ENCODE measurements at regions not wholly inside any gene's neighbourhood (a gene's known extent, or its start where the extent isn't known, plus 50 kb on each side); places are given as distances from the start of the nearest gene placed in this dataset.

DNA sequence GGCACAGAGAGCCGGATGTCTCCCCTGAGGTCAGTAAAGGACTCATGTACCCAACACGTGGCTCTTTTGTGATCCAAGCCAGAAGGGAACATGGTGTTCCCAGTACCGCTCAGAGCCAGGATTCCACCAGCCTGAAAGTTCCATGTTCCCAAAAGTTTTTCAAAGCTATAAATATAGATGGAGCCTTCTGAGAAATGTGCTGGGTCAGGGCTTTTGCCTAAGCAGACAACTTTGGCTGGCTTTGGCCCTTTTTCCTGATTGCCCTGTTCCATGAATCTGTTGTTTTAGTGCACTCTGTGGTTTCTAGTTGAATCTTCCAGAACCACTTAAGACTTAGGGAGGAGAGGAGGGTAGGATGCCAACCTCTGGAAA, 128.5 kb upstream of the HS3ST2 start:
- Histone ChIP-seq H3K27ac (no peak overlapping the region), H3K36me3 (no peaks in the 10 kb centered on the region), H3K9ac (ENCODE audit: low read depth in 2 of 2, low read length in 2 of 2) (no peak overlapping the region), H3K27me3 (no peaks in the 10 kb centered on the region), H3K4me3 (no peak overlapping the region), H3K4me1 (no peaks in the 10 kb centered on the region), H3K9me3 (no peaks in the 10 kb centered on the region)
- TF ChIP-seq, protein P1, sequence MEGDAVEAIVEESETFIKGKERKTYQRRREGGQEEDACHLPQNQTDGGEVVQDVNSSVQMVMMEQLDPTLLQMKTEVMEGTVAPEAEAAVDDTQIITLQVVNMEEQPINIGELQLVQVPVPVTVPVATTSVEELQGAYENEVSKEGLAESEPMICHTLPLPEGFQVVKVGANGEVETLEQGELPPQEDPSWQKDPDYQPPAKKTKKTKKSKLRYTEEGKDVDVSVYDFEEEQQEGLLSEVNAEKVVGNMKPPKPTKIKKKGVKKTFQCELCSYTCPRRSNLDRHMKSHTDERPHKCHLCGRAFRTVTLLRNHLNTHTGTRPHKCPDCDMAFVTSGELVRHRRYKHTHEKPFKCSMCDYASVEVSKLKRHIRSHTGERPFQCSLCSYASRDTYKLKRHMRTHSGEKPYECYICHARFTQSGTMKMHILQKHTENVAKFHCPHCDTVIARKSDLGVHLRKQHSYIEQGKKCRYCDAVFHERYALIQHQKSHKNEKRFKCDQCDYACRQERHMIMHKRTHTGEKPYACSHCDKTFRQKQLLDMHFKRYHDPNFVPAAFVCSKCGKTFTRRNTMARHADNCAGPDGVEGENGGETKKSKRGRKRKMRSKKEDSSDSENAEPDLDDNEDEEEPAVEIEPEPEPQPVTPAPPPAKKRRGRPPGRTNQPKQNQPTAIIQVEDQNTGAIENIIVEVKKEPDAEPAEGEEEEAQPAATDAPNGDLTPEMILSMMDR (IDR thresholded peaks at IDR 0.05) = no peak
- DNase-seq = peak; percentile 27
- intact Hi-C loops (cut with DNase I) = no loop called here

DNA sequence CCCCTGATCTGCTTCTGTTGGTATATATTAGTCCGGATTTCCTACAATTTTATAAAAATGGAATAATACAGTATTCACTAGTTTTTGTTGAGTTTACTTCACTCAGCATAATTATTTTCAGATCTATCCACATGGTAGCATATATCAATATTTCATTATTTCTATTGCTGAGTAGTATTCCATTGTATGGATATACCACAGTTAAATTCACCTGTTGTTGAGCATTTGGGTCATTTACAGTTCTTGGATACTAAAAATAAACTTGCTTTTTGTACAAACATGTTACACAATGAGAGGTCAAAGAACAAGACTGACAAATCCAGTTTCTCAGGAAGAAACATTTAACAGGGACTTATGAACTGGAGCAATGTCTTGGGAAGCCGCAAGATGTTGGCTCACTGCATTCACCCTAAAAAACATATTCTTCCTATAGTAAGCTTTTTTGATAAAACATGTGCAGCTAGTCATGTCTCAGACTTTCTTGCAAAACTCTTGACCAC, 126.9 kb upstream of the HS3ST2 start:
- Histone ChIP-seq H3K4me3 (no peak overlapping the region), H3K9ac (ENCODE audit: low read depth in 2 of 2, low read length in 2 of 2) (no peak overlapping the region), H3K9me3 (no peaks in the 10 kb centered on the region), H3K36me3 (no peaks in the 10 kb centered on the region), H3K4me1 (no peaks in the 10 kb centered on the region), H3K27ac (no peak overlapping the region), H3K27me3 (no peaks in the 10 kb centered on the region)
- no peak for DNase-seq
- TF ChIP-seq, protein P1 (IDR thresholded peaks at IDR 0.05) = no peak
- intact Hi-C loops (cut with DNase I) = no loop called here

DNA sequence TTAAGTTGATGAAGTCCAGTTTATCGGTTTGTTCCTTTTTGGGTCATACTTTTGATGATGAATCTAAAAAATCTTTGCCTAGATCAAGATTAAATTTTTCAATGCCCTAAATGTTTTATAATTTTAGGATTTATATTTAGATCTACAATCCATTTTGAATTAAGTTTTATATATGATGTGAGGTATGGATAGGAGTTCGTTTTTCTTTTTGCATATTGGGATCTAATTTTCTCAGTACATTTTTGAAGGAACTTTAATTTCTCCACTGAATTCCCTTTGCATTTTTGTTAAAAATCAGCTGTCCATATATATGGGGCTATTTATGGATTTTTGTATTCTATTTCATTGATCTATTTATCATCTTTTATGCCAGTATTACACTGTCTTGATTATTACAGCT, 125.5 kb upstream of the HS3ST2 start:
- no peaks in the 10 kb centered on the region for H3K9me3 ChIP-seq
- no peak overlapping the region for H3K27ac ChIP-seq
- no peaks in the 10 kb centered on the region for H3K27me3 ChIP-seq
- intact Hi-C loops (cut with DNase I) = no loop called here
- H3K36me3 ChIP-seq = no peaks in the 10 kb centered on the region
- H3K9ac ChIP-seq (ENCODE audit: low read depth in 2 of 2, low read length in 2 of 2) = no peak overlapping the region
- H3K4me1 ChIP-seq = no peaks in the 10 kb centered on the region
- TF ChIP-seq, protein P1 (IDR thresholded peaks at IDR 0.05) = no peak
- no peak overlapping the region for H3K4me3 ChIP-seq
- DNase-seq = no peak

DNA sequence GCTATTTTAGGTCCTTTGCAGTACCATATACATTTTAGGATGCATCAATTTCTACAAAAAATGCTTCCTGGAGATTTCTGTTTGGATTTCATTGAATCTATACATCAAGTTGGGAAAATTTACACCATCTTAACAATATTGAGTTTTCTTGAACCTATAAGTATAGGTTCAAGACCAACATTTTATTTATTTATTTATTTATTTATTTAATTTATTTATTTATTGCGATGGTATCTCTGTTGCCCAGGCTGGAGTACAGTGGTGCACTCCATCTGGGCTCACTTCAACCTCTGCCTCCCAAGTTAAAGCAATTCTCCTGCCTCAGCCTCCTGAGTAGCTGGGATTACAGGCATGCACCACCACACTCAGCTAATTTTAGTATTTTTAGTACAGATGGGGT, 125.0 kb upstream of the HS3ST2 start:
- TF ChIP-seq, protein P1 (IDR thresholded peaks at IDR 0.05) = no peak
- intact Hi-C loops (cut with DNase I) = no loop called here

DNA sequence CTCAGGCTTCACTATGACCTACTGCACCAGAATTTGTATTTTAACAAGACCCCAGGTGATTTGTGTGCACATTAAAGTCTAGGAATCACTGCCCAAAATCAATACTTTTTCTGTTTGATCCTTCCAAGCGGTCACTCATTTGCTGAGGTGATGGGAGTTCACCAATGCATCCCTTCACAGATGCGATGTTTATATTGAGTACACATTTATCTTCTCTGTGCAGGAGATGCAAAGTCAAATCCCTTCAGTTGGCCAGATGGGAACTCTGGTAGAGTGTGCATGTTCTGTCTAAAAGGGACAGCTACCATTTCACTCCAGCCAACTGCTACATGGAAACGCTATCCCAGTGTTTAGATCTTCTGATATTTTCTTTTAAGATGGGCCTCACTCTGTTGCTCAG, 122.6 kb upstream of the HS3ST2 start:
- no peak for DNase-seq
- intact Hi-C loops (cut with DNase I) = no loop called here
- TF ChIP-seq, protein P1 (IDR thresholded peaks at IDR 0.05) = no peak
- no peaks in the 10 kb centered on the region for H3K4me1 ChIP-seq
- H3K27ac ChIP-seq = no peak overlapping the region
- H3K36me3 ChIP-seq = no peaks in the 10 kb centered on the region
- H3K27me3 ChIP-seq = no peaks in the 10 kb centered on the region
- no peaks in the 10 kb centered on the region for H3K9me3 ChIP-seq
- H3K4me3 ChIP-seq = no peak overlapping the region
- no peak overlapping the region for H3K9ac ChIP-seq (ENCODE audit: low read depth in 2 of 2, low read length in 2 of 2)

More for the DNA sequence above, 125.0 kb upstream of the HS3ST2 start:
- H3K9me3 ChIP-seq = no peaks in the 10 kb centered on the region
- H3K27me3 ChIP-seq = no peaks in the 10 kb centered on the region
- no peak overlapping the region for H3K27ac ChIP-seq
- H3K4me1 ChIP-seq = no peaks in the 10 kb centered on the region
- no peak overlapping the region for H3K4me3 ChIP-seq
- DNase-seq = no peak
- no peak overlapping the region for H3K9ac ChIP-seq (ENCODE audit: low read depth in 2 of 2, low read length in 2 of 2)
- H3K36me3 ChIP-seq = no peaks in the 10 kb centered on the region

DNA sequence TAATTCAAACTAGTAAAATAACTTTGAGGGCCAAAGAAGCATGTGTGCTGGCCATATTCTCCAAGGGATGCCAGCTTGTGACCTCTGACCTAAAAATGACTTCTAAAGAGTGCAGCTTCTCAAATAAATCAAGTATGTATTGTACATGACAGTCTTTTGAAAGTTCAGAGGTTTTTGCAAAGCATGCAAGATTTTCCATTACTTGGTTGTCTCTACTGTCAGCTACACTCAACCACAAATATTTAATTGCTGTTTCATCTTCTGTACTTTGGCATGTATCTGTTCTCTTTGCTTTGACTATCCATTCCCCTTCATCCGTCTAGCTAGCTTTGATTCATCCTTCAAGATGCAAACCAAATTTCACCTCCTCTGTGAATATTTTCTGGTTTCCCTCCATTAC, 121.9 kb upstream of the HS3ST2 start:
- intact Hi-C loops (cut with DNase I) = no loop called here
- no peak for DNase-seq
- Histone ChIP-seq H3K9ac (ENCODE audit: low read depth in 2 of 2, low read length in 2 of 2) (no peak overlapping the region), H3K9me3 (no peaks in the 10 kb centered on the region), H3K36me3 (no peaks in the 10 kb centered on the region), H3K4me1 (no peaks in the 10 kb centered on the region), H3K4me3 (no peak overlapping the region), H3K27me3 (no peaks in the 10 kb centered on the region), H3K27ac (no peak overlapping the region)
- TF ChIP-seq, protein P1 (IDR thresholded peaks at IDR 0.05) = no peak
